ENCODE measurements at regions not wholly inside any gene's neighbourhood (a gene's known extent, or its start where the extent isn't known, plus 50 kb on each side); places are given as distances from the start of the nearest gene placed in this dataset.

GRCh38 chr11:112626731-112627130, 334.5 kb upstream of the NCAM1 start:
- TF ChIP-seq CTCF (IDR thresholded peaks at IDR 0.05), result no peak
- no peaks in the 10 kb centered on the region for H3K27me3 ChIP-seq
- H3K27ac ChIP-seq, result no peak overlapping the region
- H3K4me3 ChIP-seq, result no peak overlapping the region
- DNase-seq (ENCODE audit: low spot score), result no peak
- no peaks in the 10 kb centered on the region for H3K36me3 ChIP-seq
- no peaks in the 10 kb centered on the region for H3K4me1 ChIP-seq
- no peaks in the 10 kb centered on the region for H3K9me3 ChIP-seq

- Histone ChIP-seq H3K27me3 (no peaks in the 10 kb centered on the region), H3K36me3 (no peaks in the 10 kb centered on the region), H3K4me1 (no peaks in the 10 kb centered on the region), H3K27ac (no peak overlapping the region), H3K4me3 (no peak overlapping the region), H3K9me3 (no peaks in the 10 kb centered on the region)
- no peak for DNase-seq (ENCODE audit: low spot score)
- no peak for TF ChIP-seq CTCF (IDR thresholded peaks at IDR 0.05)
Measured at GRCh38 chr11:112627588-112628045, 333.6 kb upstream of the NCAM1 start.

GRCh38 chr11:112628676-112629075, 332.5 kb upstream of the NCAM1 start:
- no peak overlapping the region for H3K4me3 ChIP-seq
- no peak for TF ChIP-seq CTCF (IDR thresholded peaks at IDR 0.05)

GRCh38 chr11:112630496-112630895, 330.7 kb upstream of the NCAM1 start:
- no peaks in the 10 kb centered on the region for H3K27me3 ChIP-seq

More at GRCh38 chr11:112628676-112629075, 332.5 kb upstream of the NCAM1 start:
- no peaks in the 10 kb centered on the region for H3K36me3 ChIP-seq
- H3K4me1 ChIP-seq, result no peaks in the 10 kb centered on the region
- DNase-seq (ENCODE audit: low spot score), result no peak
- H3K27me3 ChIP-seq, result no peaks in the 10 kb centered on the region
- H3K27ac ChIP-seq, result no peak overlapping the region
- no peaks in the 10 kb centered on the region for H3K9me3 ChIP-seq

GRCh38 chr11:112631333-112631732, 329.9 kb upstream of the NCAM1 start:
- no peak overlapping the region for H3K4me3 ChIP-seq
- no peak for TF ChIP-seq CTCF (IDR thresholded peaks at IDR 0.05)
- no peak for DNase-seq (ENCODE audit: low spot score)
- H3K27me3 ChIP-seq, result no peaks in the 10 kb centered on the region
- no peaks in the 10 kb centered on the region for H3K4me1 ChIP-seq
- no peak overlapping the region for H3K27ac ChIP-seq
- no peaks in the 10 kb centered on the region for H3K36me3 ChIP-seq
- no peaks in the 10 kb centered on the region for H3K9me3 ChIP-seq

More at GRCh38 chr11:112630496-112630895, 330.7 kb upstream of the NCAM1 start:
- no peaks in the 10 kb centered on the region for H3K4me1 ChIP-seq
- no peak overlapping the region for H3K4me3 ChIP-seq
- no peak for DNase-seq (ENCODE audit: low spot score)
- H3K9me3 ChIP-seq, result no peaks in the 10 kb centered on the region
- H3K27ac ChIP-seq, result no peak overlapping the region
- H3K36me3 ChIP-seq, result no peaks in the 10 kb centered on the region
- TF ChIP-seq CTCF (IDR thresholded peaks at IDR 0.05), result no peak

GRCh38 chr11:112632866-112633505, 328.2 kb upstream of the NCAM1 start:
- TF ChIP-seq CTCF (IDR thresholded peaks at IDR 0.05), result no peak
- DNase-seq (ENCODE audit: low spot score), result no peak
- Histone ChIP-seq H3K4me3 (no peak overlapping the region), H3K36me3 (no peaks in the 10 kb centered on the region), H3K27me3 (no peaks in the 10 kb centered on the region), H3K9me3 (no peaks in the 10 kb centered on the region), H3K27ac (no peak overlapping the region), H3K4me1 (no peaks in the 10 kb centered on the region)
